GM10248 (cell line): ENCODE measurements at regions not wholly inside any gene's neighbourhood (a gene's known extent, or its start where the extent isn't known, plus 50 kb on each side); places are given as distances from the start of the nearest gene placed in this dataset.

Experiments
- CTCF ChIA-PET: fragments of 300-600 bp; sonication (Branson Sonifier 250); formaldehyde crosslinking; extraction: SDS; loops from one replicate; lab custom pipeline; 2021; ENCODE audit warnings: antibody characterized with exemption; lab: Yijun Ruan, JAX
- POLR2A ChIA-PET: fragments of 350-650 bp; sonication (Branson Sonifier 250); formaldehyde crosslinking; extraction: SDS; loops from one replicate; lab custom pipeline; 2020; ENCODE audit warnings: antibody characterized with exemption; lab: Yijun Ruan, JAX
- DNase-seq: peaks from one replicate; pipeline ENCODE4 v3.0.0; 2012; ENCODE audit errors: extremely low spot score
- TF ChIP-seq, protein P1 (sequence below): IDR thresholded peaks from 2 replicates; pipeline ENCODE4 v1.5.1; 2012; ENCODE audit warnings: mild to moderate bottlenecking, low read depth; ENCODE audit errors: extremely low read depth, missing control alignments, control extremely low read depth

DNA sequence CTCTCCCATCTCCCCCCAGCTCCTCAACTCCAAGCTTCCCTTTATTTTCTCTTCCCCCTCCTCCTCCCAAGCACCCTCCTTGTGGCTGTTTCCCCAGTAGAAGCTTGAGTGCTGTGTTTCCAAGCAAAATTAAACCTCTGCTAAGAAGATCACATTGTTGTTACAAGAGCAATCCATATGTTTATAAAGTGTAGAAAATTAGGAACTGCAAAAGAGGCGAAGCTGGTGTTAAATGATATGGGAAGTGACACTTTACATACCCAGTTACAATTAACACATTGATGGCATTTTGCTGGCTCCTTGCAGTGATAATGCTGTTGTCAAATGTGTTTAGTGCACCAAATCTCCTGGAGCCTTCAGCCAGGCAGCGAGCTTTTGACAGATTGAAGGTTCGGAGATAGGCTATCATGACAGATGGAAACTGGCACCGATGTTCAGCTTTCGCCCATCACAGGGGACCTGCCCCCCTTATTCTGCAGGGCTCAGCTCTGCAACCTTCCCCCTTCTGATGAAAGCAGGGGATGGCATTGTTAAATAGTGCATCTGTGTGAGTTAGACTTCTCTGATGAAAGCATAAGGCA is 259.8 kb upstream of the ATP5MC3 start:
- no peak for DNase-seq
- ChIA-PET CTCF (no interaction called here), POLR2A (no interaction called here)
- TF ChIP-seq, protein P1, sequence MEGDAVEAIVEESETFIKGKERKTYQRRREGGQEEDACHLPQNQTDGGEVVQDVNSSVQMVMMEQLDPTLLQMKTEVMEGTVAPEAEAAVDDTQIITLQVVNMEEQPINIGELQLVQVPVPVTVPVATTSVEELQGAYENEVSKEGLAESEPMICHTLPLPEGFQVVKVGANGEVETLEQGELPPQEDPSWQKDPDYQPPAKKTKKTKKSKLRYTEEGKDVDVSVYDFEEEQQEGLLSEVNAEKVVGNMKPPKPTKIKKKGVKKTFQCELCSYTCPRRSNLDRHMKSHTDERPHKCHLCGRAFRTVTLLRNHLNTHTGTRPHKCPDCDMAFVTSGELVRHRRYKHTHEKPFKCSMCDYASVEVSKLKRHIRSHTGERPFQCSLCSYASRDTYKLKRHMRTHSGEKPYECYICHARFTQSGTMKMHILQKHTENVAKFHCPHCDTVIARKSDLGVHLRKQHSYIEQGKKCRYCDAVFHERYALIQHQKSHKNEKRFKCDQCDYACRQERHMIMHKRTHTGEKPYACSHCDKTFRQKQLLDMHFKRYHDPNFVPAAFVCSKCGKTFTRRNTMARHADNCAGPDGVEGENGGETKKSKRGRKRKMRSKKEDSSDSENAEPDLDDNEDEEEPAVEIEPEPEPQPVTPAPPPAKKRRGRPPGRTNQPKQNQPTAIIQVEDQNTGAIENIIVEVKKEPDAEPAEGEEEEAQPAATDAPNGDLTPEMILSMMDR, result no peak

DNA sequence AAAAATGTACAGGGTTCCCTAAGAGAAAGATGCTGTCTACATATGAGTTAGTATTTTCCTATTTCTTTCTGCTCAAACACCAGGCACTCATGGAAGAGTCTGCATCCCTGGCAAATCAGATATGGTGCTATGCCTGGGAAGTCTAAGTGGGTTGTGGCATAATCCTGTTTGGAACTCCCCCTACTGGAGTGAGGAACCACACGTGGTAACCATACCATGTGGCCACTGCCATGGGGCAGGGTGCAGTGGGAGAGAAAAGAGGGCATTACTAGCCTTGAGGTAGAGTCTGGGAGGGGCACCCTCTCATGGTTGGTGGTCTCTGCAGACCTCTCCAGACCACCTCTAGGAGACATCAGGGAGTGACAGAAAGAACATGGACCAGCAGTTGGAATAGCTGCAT is 257.9 kb upstream of the ATP5MC3 start:
- ChIA-PET POLR2A (no interaction called here), CTCF (no interaction called here)
- TF ChIP-seq, protein P1, result no peak
- no peak for DNase-seq

DNA sequence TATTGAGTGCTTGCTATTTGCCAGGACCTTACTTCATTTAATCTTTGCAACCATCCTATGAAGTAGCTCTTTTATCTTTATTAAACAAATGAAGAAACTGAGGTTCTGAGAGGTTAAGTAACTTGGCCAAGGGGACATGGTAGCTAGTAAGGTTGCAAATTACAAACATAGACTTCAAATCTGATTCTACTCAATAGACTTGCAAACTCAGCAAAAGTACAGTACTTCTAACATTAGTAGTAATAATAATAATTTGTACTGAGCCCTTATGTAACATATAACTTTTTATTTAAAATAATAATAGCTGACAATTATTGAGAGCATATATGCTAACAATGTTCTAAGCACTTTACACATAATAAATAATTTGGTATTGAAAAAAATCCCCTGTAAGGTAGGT is 255.7 kb upstream of the ATP5MC3 start:
- TF ChIP-seq, protein P1, result no peak
- DNase-seq, result no peak
- CTCF ChIA-PET, result interaction anchor here (1.6 kb wide), 1 partner anchor 16 kb away, joined by 4 read pairs; no protein-coding TSS in a partner anchor
- POLR2A ChIA-PET, result no interaction called here

DNA sequence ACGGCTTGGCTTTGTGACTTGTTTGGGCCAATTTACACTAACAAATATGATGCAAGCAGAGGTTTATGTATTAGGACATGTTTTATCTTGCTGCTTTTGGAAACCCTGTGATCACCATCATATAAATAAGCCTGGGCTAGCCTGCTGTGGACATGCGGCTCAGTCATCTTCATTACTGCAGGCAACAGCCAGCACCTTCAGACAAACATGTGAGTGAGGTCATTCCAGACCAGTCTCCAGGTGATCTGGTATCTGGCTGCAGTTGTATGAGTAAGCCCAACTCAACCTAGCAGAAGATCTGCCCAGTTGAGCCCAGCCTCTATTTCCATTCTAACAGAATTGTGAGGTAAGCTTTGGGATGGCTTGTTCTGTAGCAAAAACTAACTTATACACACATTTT is 254.6 kb upstream of the ATP5MC3 start:
- DNase-seq, result no peak
- CTCF ChIA-PET, result interaction anchor here (1.6 kb wide), 1 partner anchor 15 kb away, joined by 4 read pairs; no protein-coding TSS in a partner anchor
- TF ChIP-seq, protein P1, result no peak
- POLR2A ChIA-PET, result no interaction called here

DNA sequence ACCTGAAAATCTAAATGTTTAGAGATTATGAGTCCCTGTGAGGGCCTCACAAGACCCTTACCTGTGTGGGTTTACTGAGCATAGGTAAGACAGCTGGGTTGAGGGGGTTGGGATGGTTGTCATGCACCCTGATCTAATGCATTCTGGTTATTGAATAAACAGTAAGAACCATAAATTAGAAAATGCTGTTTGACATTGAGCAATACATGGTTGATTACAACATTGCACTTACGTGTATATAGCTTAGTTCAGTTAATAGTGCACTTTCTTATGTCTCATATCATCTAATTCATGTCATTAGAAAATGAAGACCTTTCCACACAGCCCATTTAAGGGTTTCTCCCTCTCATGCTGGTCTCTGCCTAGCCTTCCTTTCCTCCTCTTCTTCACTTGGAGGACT is 253.5 kb upstream of the ATP5MC3 start:
- DNase-seq, result no peak
- ChIA-PET POLR2A (no interaction called here), CTCF (interaction anchor here (1.3 kb wide), 1 partner anchor 9 kb away, joined by 3 read pairs; no protein-coding TSS in a partner anchor)
- TF ChIP-seq, protein P1, result no peak

DNA sequence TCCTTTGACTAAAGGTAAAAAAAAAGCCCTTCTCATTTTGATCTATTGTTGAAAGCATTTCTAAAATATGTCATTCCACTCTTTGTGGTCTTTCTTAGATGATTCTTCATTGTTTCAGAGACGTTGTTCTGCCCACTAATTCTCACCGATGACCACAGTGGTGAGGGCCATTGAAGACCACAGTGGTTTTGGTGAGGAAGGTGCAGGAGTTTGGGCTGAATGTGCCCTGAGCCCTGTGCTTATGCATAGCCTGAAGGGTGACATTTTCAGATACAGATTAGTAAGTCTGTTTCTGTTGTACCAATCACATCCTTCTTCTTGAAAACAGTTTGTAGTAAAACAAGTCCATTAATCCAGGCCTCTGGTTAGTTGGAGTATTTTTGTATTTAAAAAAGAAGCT is 251.3 kb upstream of the ATP5MC3 start:
- POLR2A ChIA-PET, result no interaction called here
- TF ChIP-seq, protein P1, result no peak
- CTCF ChIA-PET, result no interaction called here
- DNase-seq, result no peak
